Glutamatergic neuron (in vitro differentiated cells): ENCODE measurements at regions not wholly inside any gene's neighbourhood (a gene's known extent, or its start where the extent isn't known, plus 50 kb on each side); places are given as distances from the start of the nearest gene placed in this dataset.
"Not testable (repeated sequence)": the region's sequence is repeated elsewhere in the genome, so short reads cannot be mapped to it uniquely, and the experiment has no call there.

Experiments used
- DNase-seq: peaks from one replicate; pipeline ENCODE4 v3.0.0; 2022
- H3K27ac Mint-ChIP-seq: one replicate; pipeline ENCODE4 v1.8.0; 2020; ENCODE audit warnings: mild to moderate bottlenecking, mixed read lengths, inconsistent platforms; ENCODE audit not compliant: unreplicated experiment
- H3K27me3 Mint-ChIP-seq: one replicate; pipeline ENCODE4 v1.8.0; 2020; ENCODE audit warnings: mild to moderate bottlenecking, moderate library complexity, mixed read lengths, inconsistent platforms; ENCODE audit not compliant: unreplicated experiment
- H3K36me3 Mint-ChIP-seq: one replicate; pipeline ENCODE4 v1.8.0; 2020; ENCODE audit warnings: mild to moderate bottlenecking, mixed read lengths, inconsistent platforms; ENCODE audit not compliant: unreplicated experiment
- H3K4me1 Mint-ChIP-seq: one replicate; pipeline ENCODE4 v1.8.0; 2020; ENCODE audit warnings: mild to moderate bottlenecking, low read depth, mixed read lengths, inconsistent platforms; ENCODE audit not compliant: unreplicated experiment
- H3K4me3 Mint-ChIP-seq: one replicate; pipeline ENCODE4 v1.8.0; 2020; ENCODE audit warnings: mild to moderate bottlenecking, mixed read lengths, inconsistent platforms; ENCODE audit not compliant: unreplicated experiment
- H3K9me3 Mint-ChIP-seq: one replicate; pipeline ENCODE4 v1.8.0; 2020; ENCODE audit warnings: mild to moderate bottlenecking, moderate library complexity, mixed read lengths, inconsistent platforms; ENCODE audit not compliant: unreplicated experiment
- TF ChIP-seq, protein P1 (sequence below): fragments of 200-600 bp; sonication (generic); IDR thresholded peaks from one replicate; pipeline ENCODE4 v1.5.0; 2021; ENCODE audit not compliant: partially characterized antibody, unreplicated experiment

DNA sequence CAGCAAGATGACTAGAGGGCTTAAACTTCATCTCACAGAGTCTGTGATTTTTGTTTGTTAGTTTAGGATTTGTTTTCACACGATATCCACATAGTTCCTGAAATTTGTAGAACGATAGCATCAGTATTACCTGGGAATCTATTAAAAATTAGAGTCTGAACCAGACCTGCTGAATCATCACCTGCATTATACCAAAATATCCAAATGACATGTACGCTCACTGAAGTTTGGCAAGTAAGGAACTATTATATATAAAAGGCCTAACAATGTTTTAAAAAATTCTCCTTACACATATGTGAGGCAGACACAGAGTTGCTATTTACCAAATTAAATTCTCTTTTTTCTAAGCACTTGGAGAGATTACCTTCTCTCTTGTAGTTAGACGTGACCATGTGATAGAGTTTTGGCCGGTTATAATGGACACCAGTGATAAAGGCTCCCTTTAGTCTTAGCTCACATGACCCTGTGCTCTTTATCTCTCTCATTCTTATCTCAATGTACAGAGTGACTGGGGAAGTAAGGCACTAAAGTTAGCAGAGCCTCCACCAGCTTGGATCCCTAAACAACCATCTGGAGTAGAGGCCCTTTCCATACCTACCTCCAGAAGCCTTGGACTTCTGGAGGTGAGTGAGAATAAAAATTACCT lies 363.1 kb downstream of the DSC3 start:
- H3K4me3 Mint-ChIP-seq = no peak overlapping the region
- H3K4me1 Mint-ChIP-seq = peaks cover 6% of the 10 kb centered on the region
- H3K9me3 Mint-ChIP-seq = no peaks in the 10 kb centered on the region
- no peak for DNase-seq
- H3K36me3 Mint-ChIP-seq = no peaks in the 10 kb centered on the region
- no peak overlapping the region for H3K27ac Mint-ChIP-seq
- TF ChIP-seq, protein P1, sequence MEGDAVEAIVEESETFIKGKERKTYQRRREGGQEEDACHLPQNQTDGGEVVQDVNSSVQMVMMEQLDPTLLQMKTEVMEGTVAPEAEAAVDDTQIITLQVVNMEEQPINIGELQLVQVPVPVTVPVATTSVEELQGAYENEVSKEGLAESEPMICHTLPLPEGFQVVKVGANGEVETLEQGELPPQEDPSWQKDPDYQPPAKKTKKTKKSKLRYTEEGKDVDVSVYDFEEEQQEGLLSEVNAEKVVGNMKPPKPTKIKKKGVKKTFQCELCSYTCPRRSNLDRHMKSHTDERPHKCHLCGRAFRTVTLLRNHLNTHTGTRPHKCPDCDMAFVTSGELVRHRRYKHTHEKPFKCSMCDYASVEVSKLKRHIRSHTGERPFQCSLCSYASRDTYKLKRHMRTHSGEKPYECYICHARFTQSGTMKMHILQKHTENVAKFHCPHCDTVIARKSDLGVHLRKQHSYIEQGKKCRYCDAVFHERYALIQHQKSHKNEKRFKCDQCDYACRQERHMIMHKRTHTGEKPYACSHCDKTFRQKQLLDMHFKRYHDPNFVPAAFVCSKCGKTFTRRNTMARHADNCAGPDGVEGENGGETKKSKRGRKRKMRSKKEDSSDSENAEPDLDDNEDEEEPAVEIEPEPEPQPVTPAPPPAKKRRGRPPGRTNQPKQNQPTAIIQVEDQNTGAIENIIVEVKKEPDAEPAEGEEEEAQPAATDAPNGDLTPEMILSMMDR = no peak
- no peaks in the 10 kb centered on the region for H3K27me3 Mint-ChIP-seq

DNA sequence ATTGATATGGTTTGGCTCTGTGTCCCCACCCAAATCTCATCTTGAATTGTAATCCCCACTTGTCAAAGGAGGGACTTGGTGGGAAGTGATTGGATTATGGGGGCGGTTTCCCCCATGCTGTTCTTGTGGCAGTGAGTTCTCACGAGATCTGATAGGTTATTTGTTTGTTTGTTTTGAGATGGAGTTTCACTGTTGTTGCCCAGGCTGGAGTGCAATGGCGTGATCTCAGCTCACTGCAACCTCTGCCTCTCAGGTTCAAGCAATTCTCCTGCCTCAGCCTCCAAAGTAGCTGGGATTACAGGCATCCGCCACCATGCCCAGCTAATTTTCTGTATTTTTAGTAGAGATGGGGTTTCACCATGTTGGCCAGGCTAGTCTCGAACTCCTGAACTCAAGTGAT lies 364.7 kb downstream of the DSC3 start:
- H3K27me3 Mint-ChIP-seq, H3K9me3 Mint-ChIP-seq, H3K27ac Mint-ChIP-seq, H3K36me3 Mint-ChIP-seq, DNase-seq, H3K4me1 Mint-ChIP-seq, H3K4me3 Mint-ChIP-seq: not testable (repeated sequence)

DNA sequence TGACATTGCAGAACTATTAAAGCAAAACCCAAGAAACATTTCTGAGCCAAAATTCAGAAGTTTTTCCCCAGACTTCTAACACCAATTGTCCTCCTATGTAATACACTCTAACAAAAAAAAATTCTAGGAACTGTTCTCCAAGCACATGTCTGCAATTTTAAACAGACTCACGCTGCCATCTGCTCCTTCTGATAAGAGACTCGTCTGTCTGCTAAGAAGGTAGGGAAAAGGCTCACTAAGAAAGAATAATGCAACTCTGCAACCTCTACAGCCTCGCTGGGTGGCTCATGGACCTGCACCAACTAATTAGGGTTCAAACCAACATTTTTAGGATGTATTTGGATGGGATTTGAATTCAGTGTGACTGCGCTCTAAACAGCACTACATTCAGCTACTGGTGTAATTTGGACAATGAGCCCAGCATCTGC lies 366.5 kb downstream of the DSC3 start:
- Mint-ChIP-seq H3K4me3 (peak overlapping the region; percentile 47), H3K4me1 (peaks cover 6% of the 10 kb centered on the region), H3K36me3 (peaks cover 5% of the 10 kb centered on the region), H3K9me3 (peaks cover 2% of the 10 kb centered on the region), H3K27me3 (no peaks in the 10 kb centered on the region), H3K27ac (peak overlapping the region; percentile 93)
- TF ChIP-seq, protein P1 = no peak
- DNase-seq = no peak

DNA sequence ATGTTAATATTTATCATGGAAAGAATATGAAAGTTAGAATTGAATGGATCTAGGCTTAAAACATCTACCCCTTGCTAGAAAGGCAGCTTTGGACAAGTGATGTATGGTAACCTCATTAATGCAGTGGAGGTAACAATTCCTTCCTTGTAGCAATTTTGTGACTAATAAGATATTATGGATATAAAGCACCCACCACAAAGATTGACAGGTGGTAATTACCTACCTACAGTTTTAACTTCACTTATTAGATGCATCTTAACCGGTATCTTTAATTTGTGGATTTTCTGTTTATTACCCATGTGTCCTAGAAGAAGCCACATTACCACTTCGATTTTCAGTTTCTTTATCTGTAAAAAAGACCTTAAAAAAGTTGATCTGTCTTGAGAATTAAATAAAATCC lies 367.0 kb downstream of the DSC3 start:
- Mint-ChIP-seq H3K27me3 (no peaks in the 10 kb centered on the region), H3K9me3 (peaks cover 2% of the 10 kb centered on the region), H3K36me3 (peaks cover 5% of the 10 kb centered on the region), H3K4me1 (peaks cover 6% of the 10 kb centered on the region), H3K27ac (peak overlapping the region; percentile 93), H3K4me3 (no peak overlapping the region)
- DNase-seq = no peak
- TF ChIP-seq, protein P1 = no peak

DNA sequence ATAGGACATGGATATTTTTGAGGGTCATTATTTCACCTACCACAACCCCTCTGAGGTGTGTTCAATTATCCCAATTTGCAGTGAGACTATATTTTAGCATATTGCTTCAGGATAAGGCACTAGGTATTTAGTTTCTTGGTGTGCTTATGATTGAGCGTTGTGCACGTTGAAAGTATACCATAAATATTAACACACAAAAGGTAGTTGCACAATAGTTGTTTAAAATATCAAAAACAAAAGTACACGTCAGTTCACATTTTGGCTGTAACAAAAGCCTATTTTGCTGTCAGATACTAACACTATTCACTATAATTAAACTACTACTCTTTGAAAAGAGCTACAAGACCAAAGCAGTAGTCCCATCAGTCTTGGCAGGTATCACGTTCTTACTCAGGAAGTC lies 367.5 kb downstream of the DSC3 start:
- TF ChIP-seq, protein P1 = no peak
- Mint-ChIP-seq H3K4me3 (no peak overlapping the region), H3K36me3 (peaks cover 5% of the 10 kb centered on the region), H3K27ac (no peak overlapping the region), H3K9me3 (peaks cover 2% of the 10 kb centered on the region), H3K4me1 (peaks cover 6% of the 10 kb centered on the region), H3K27me3 (no peaks in the 10 kb centered on the region)
- DNase-seq = no peak
